Activated CD8-positive, alpha-beta T cell treated with anti-CD3 and anti-CD28 coated beads for 36 hours (primary cell): ENCODE measurements at regions not wholly inside any gene's neighbourhood (a gene's known extent, or its start where the extent isn't known, plus 50 kb on each side); places are given as distances from the start of the nearest gene placed in this dataset.

Experiments
- ATAC-seq: fragments of 200-7000 bp; cut with Tn5 transposase; one replicate; pipeline ENCODE4 v1.10.0; 2021; ENCODE audit warnings: mild to moderate bottlenecking, moderate library complexity
- CTCF ChIA-PET: fragments of 350-600 bp; sonication (Branson Sonifier 250); formaldehyde crosslinking; loops from one replicate; lab custom pipeline; 2021; ENCODE audit warnings: antibody characterized with exemption; lab: Charles Lee
- POLR2A ChIA-PET: fragments of 350-600 bp; sonication (Branson Sonifier 250); formaldehyde crosslinking; loops from one replicate; lab custom pipeline; 2021; ENCODE audit warnings: antibody characterized with exemption; lab: Charles Lee
- DNase-seq: peaks from one replicate; pipeline ENCODE4 v3.0.0-alpha.2; 2020
- H3K27ac Mint-ChIP-seq: one replicate; pipeline ENCODE4 v1.8.0; 2021; ENCODE audit warnings: mild to moderate bottlenecking, mixed read lengths
- H3K27me3 Mint-ChIP-seq: one replicate; pipeline ENCODE4 v1.8.0; 2021; ENCODE audit warnings: mixed read lengths
- H3K36me3 Mint-ChIP-seq: one replicate; pipeline ENCODE4 v1.8.0; 2021; ENCODE audit warnings: low read depth, mixed read lengths
- H3K4me1 Mint-ChIP-seq: one replicate; pipeline ENCODE4 v1.8.0; 2021; ENCODE audit warnings: low read depth, mixed read lengths
- H3K4me3 Mint-ChIP-seq: one replicate; pipeline ENCODE4 v1.8.0; 2021; ENCODE audit warnings: mild to moderate bottlenecking, moderate library complexity, mixed read lengths
- H3K9me3 Mint-ChIP-seq: one replicate; pipeline ENCODE4 v1.8.0; 2021; ENCODE audit warnings: mixed read lengths
- CTCF ChIP-seq: fragments of 200-600 bp; IDR thresholded peaks from one replicate; pipeline ENCODE4 v1.8.0; 2022; ENCODE audit warnings: antibody characterized with exemption, mild to moderate bottlenecking
- intact Hi-C: fragments of 100-400 bp; cut with micrococcal nuclease; formaldehyde crosslinking; loops from one replicate; pipeline ENCODE4 v1.10.0; 2022

GRCh38 chr2:189379731-189380261, 61.5 kb upstream of the WDR75 start:
- no peaks in the 10 kb centered on the region for H3K9me3 Mint-ChIP-seq
- no peak overlapping the region for H3K27ac Mint-ChIP-seq
- intact Hi-C loops = no loop called here
- ATAC-seq (no peak), DNase-seq (no peak)
- ChIA-PET CTCF (no interaction called here), POLR2A (no interaction called here)
- H3K27me3 Mint-ChIP-seq = no peaks in the 10 kb centered on the region
- H3K4me3 Mint-ChIP-seq = no peak overlapping the region
- no peaks in the 10 kb centered on the region for H3K36me3 Mint-ChIP-seq
- H3K4me1 Mint-ChIP-seq = no peaks in the 10 kb centered on the region
- no peak for TF ChIP-seq CTCF

DNA sequence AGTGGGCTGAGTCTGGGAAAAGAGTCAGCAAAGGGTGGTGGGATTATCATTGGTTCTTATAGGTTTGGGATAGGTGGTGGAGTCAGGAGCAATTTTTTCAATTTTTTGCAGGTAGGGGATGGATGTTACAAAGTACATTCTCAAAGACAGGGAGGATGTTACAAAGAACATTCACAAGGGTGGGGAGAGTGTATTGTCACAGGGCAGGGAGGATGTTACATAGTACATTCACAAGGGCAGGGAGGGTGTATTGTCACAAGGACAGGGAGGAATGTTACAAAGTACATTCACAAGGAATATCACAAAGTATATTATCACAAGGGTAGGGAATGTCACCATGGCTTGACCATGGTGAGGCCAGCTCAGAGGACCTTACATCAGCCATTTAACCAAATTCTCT, 58.6 kb upstream of the WDR75 start:
- TF ChIP-seq CTCF = no peak
- no peaks in the 10 kb centered on the region for H3K4me1 Mint-ChIP-seq
- peaks cover 10% of the 10 kb centered on the region for H3K9me3 Mint-ChIP-seq
- CTCF ChIA-PET = no interaction called here
- no peak overlapping the region for H3K4me3 Mint-ChIP-seq
- ATAC-seq (no peak), DNase-seq (no peak)
- intact Hi-C loops = no loop called here
- H3K27me3 Mint-ChIP-seq = no peaks in the 10 kb centered on the region
- POLR2A ChIA-PET = no interaction called here
- H3K36me3 Mint-ChIP-seq = peaks cover 4% of the 10 kb centered on the region
- no peak overlapping the region for H3K27ac Mint-ChIP-seq

GRCh38 chr2:189386741-189387140, 54.5 kb upstream of the WDR75 start:
- POLR2A ChIA-PET = no interaction called here
- intact Hi-C loops = no loop called here
- ATAC-seq (no peak), DNase-seq (no peak)
- no peak overlapping the region for H3K4me3 Mint-ChIP-seq
- no peaks in the 10 kb centered on the region for H3K27me3 Mint-ChIP-seq
- H3K4me1 Mint-ChIP-seq = no peaks in the 10 kb centered on the region
- peaks cover 10% of the 10 kb centered on the region for H3K9me3 Mint-ChIP-seq
- H3K36me3 Mint-ChIP-seq = peaks cover 4% of the 10 kb centered on the region
- H3K27ac Mint-ChIP-seq = no peak overlapping the region
- CTCF ChIA-PET = no interaction called here
- TF ChIP-seq CTCF = no peak

DNA sequence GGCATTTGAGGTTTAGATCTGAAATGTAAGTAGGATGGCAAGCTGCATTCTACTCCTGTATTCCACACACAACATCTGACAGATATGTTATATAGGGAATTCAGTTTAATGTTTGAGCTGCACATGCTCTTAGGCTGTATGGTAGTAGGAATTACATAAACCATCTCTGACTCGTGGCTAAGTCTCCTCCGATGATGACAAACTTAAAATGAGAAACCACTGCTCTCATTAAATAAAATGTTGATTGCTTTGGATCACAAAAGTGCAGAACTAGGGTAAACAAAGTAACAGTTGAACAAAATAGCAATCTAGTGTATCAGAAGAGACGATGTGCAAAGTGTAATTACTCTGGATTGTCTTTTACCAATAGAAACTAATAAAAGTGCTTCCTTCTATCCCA, 50.1 kb upstream of the WDR75 start:
- peaks cover 4% of the 10 kb centered on the region for H3K9me3 Mint-ChIP-seq
- ATAC-seq (no peak), DNase-seq (no peak)
- no peak overlapping the region for H3K4me3 Mint-ChIP-seq
- H3K27ac Mint-ChIP-seq = no peak overlapping the region
- no peak for TF ChIP-seq CTCF
- intact Hi-C loops = no loop called here
- ChIA-PET POLR2A (no interaction called here), CTCF (interaction anchor here (1.7 kb wide), 1 partner anchor 21 kb away, joined by 7 read pairs; no protein-coding TSS in a partner anchor)
- no peaks in the 10 kb centered on the region for H3K27me3 Mint-ChIP-seq
- peaks cover 5% of the 10 kb centered on the region for H3K4me1 Mint-ChIP-seq
- peaks cover 4% of the 10 kb centered on the region for H3K36me3 Mint-ChIP-seq
